NCI-H2107 treated with DMSO at 0.1 percent for 48 hours (cell line): ENCODE measurements at regions not wholly inside any gene's neighbourhood (a gene's known extent, or its start where the extent isn't known, plus 50 kb on each side); places are given as distances from the start of the nearest gene placed in this dataset.
"Not testable (repeated sequence)": the region's sequence is repeated elsewhere in the genome, so short reads cannot be mapped to it uniquely, and the experiment has no call there.

Experiments
- DNase-seq: peaks from one replicate; lab custom pipeline; 2025; ENCODE audit not compliant: unreplicated experiment; lab: John Stamatoyannopoulos, UW

- no peak for DNase-seq
Observed at GRCh38 chr17:33560165-33560564, 267.1 kb upstream of the ASIC2 start.

- DNase-seq, result no peak
Observed at GRCh38 chr17:33560871-33561270, 267.8 kb upstream of the ASIC2 start.

GRCh38 chr17:33561569-33562334 lies 268.7 kb upstream of the ASIC2 start:
- no peak for DNase-seq

- DNase-seq, result no peak
Observed at GRCh38 chr17:33562792-33563191, 269.7 kb upstream of the ASIC2 start.

- no peak for DNase-seq
Observed at GRCh38 chr17:33564146-33564545, 271.1 kb upstream of the ASIC2 start.

- no peak for DNase-seq
Observed at GRCh38 chr17:33567223-33567622, 274.1 kb upstream of the ASIC2 start.

GRCh38 chr17:33572615-33573014 lies 279.5 kb upstream of the ASIC2 start:
- DNase-seq, result no peak

- DNase-seq, result no peak
Observed at GRCh38 chr17:33574942-33575445, 281.9 kb upstream of the ASIC2 start.

- not testable (repeated sequence) for DNase-seq
Observed at GRCh38 chr17:33579740-33580139, 286.6 kb upstream of the ASIC2 start.

- no peak for DNase-seq
Observed at GRCh38 chr17:33580215-33580614, 287.1 kb upstream of the ASIC2 start.

GRCh38 chr17:33582661-33583060 lies 289.6 kb upstream of the ASIC2 start:
- no peak for DNase-seq

GRCh38 chr17:33583518-33584417 lies 290.7 kb upstream of the ASIC2 start:
- DNase-seq, result no peak

GRCh38 chr17:33593991-33594390 lies 300.9 kb upstream of the ASIC2 start:
- no peak for DNase-seq

- no peak for DNase-seq
Observed at GRCh38 chr17:33595828-33596227, 302.7 kb upstream of the ASIC2 start.

GRCh38 chr17:33596899-33597298 lies 303.8 kb upstream of the ASIC2 start:
- no peak for DNase-seq

- no peak for DNase-seq
Observed at GRCh38 chr17:33598797-33599196, 305.7 kb upstream of the ASIC2 start.

GRCh38 chr17:33602981-33603380 lies 309.9 kb upstream of the ASIC2 start:
- DNase-seq, result no peak

- DNase-seq, result no peak
Observed at GRCh38 chr17:33603789-33604188, 310.7 kb upstream of the ASIC2 start.

- DNase-seq, result no peak
Observed at GRCh38 chr17:33611532-33611931, 318.4 kb upstream of the ASIC2 start.

GRCh38 chr17:33615861-33616260 lies 322.8 kb upstream of the ASIC2 start:
- DNase-seq, result no peak

GRCh38 chr17:33623841-33624240 lies 330.7 kb upstream of the ASIC2 start:
- no peak for DNase-seq
